Neural progenitor cell (in vitro differentiated cells): ENCODE measurements at regions not wholly inside any gene's neighbourhood (a gene's known extent, or its start where the extent isn't known, plus 50 kb on each side); places are given as distances from the start of the nearest gene placed in this dataset.

Experiments used
- CTCF ChIP-seq: fragments of 200-600 bp; sonication (generic); IDR thresholded peaks from 2 replicates; pipeline ENCODE4 v1.5.1; 2017; ENCODE audit warnings: antibody characterized with exemption, mild to moderate bottlenecking
- EZH2 ChIP-seq: fragments of 200-600 bp; sonication (generic); IDR thresholded peaks from 2 replicates; pipeline ENCODE4 v1.6.1; 2017; ENCODE audit warnings: antibody characterized with exemption, mild to moderate bottlenecking, moderate library complexity

DNA sequence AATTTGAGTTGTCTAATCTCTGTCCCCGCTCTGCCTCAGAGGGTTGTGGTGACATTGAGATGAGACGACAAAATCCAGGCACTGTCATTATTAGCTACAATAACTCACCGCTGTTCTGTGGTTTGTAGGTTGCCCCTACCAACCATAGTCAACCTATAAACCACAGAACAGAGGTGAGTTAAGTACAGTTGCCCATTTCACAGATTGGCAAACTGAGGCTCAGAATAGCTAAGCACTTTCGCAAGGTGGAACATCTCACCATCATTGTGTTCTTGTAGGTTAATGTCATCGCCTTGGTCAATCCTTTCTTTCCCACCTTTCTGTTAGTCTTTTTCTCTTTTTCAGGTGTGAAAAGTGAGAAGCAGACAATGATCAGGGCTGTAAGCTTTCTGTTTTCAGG lies 63.4 kb upstream of the LHX5 start:
- TF ChIP-seq EZH2, result no peak
- no peak for TF ChIP-seq CTCF
